ENCODE measurements at regions not wholly inside any gene's neighbourhood (a gene's known extent, or its start where the extent isn't known, plus 50 kb on each side); places are given as distances from the start of the nearest gene placed in this dataset.

GRCh38 chr15:31975830-31976229 is 54.5 kb upstream of the CHRNA7 start:
- POLR2A ChIA-PET = interaction anchor here (1.3 kb wide), 1 partner anchor 54 kb away, joined by 3 read pairs; the partner anchor contains the start of gene CHRNA7

DNA sequence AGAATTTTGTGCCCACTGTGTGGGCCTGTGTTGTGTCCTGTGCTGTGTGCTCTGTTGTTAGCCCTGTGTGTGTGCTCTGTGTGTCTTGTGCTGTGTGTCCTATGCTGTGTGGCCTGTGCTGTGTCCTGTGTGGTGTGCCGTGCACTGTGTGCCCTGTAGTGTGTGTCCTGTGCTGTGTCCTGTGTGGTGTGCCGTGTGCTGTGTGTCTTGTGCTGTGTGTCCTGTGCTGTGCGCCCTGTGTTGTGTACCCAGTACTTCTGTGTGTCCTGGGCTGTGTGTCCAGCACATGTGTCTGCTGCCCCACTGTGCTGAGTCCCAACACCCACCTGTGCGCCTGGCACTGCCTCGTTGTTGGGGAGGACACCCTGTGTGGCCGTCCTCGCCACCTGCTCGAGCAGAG is 53.2 kb upstream of the CHRNA7 start:
- no peaks in the 10 kb centered on the region for H3K4me1 ChIP-seq (ENCODE audit: control insufficient read depth, insufficient read depth, low read length)
- TF ChIP-seq ZNF785 (tag by site-specific recombination; IDR thresholded peaks at IDR 0.05) (0 out of 2 replicates have a peak, but pooled peaks have one; percentile 21), ZNF138 (tag by site-specific recombination; IDR thresholded peaks at IDR 0.05; ENCODE audit: borderline replicate concordance) (no peak), ZNF623 (tag by site-specific recombination; IDR thresholded peaks at IDR 0.05) (no peak), ZNF768 (tag by site-specific recombination; IDR thresholded peaks at IDR 0.05) (peak; percentile 92; the same call in 1 of the 2 replicates), SP3 (tag by site-specific recombination; IDR thresholded peaks at IDR 0.05) (no peak)
- ChIA-PET POLR2A (no interaction called here), CTCF (interaction anchor here (0.6 to 2.7 kb wide), 20 partner anchors 8 to 799 kb away, joined by 3 to 17 read pairs (median 6); no protein-coding TSS in a partner anchor)
- no peaks in the 10 kb centered on the region for H3K36me3 ChIP-seq (ENCODE audit: control insufficient read depth in 2 of 2, insufficient read depth in 1 of 2, low read length in 2 of 2)
- H3K9me3 ChIP-seq (ENCODE audit: control insufficient read depth, insufficient read depth, low read depth, low read length) = no peaks in the 10 kb centered on the region
- H3K4me3 ChIP-seq (ENCODE audit: low read depth, low read length) = no peak overlapping the region
- H3K27ac ChIP-seq (ENCODE audit: extremely low read depth, low read depth, low read length) = no peak overlapping the region

More at GRCh38 chr15:31975830-31976229, 54.5 kb upstream of the CHRNA7 start:
- H3K9me3 ChIP-seq (ENCODE audit: control insufficient read depth, insufficient read depth, low read depth, low read length) = no peaks in the 10 kb centered on the region
- no peak for TF ChIP-seq ZNF423 (tag by site-specific recombination; IDR thresholded peaks at IDR 0.05)
- TF ChIP-seq, protein P1, sequence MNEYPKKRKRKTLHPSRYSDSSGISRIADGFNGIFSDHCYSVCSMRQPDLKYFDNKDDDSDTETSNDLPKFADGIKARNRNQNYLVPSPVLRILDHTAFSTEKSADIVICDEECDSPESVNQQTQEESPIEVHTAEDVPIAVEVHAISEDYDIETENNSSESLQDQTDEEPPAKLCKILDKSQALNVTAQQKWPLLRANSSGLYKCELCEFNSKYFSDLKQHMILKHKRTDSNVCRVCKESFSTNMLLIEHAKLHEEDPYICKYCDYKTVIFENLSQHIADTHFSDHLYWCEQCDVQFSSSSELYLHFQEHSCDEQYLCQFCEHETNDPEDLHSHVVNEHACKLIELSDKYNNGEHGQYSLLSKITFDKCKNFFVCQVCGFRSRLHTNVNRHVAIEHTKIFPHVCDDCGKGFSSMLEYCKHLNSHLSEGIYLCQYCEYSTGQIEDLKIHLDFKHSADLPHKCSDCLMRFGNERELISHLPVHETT (tag by site-specific recombination; IDR thresholded peaks at IDR 0.05) = no peak
- TF ChIP-seq ZNF280D (tag by site-specific recombination; IDR thresholded peaks at IDR 0.05) = no peak
- TF ChIP-seq ZNF10 (tag by site-specific recombination; IDR thresholded peaks at IDR 0.05) = no peak
- no peak for TF ChIP-seq ZNF510 (tag by site-specific recombination; IDR thresholded peaks at IDR 0.05; ENCODE audit: insufficient replicate concordance)
- no peak for TF ChIP-seq ZNF670 (tag by site-specific recombination; IDR thresholded peaks at IDR 0.05; ENCODE audit: low read depth)
- TF ChIP-seq ZNF785 (tag by site-specific recombination; IDR thresholded peaks at IDR 0.05) = no peak
- TF ChIP-seq MYNN (tag by site-specific recombination; IDR thresholded peaks at IDR 0.05; ENCODE audit: borderline replicate concordance) = no peak
- H3K4me3 ChIP-seq (ENCODE audit: low read depth, low read length) = no peak overlapping the region
- no peaks in the 10 kb centered on the region for H3K4me1 ChIP-seq (ENCODE audit: control insufficient read depth, insufficient read depth, low read length)
- CTCF ChIA-PET = interaction anchor here (0.6 to 2.1 kb wide), 8 partner anchors 9 to 986 kb away, joined by 3 to 10 read pairs (median 4); no protein-coding TSS in a partner anchor
- no peaks in the 10 kb centered on the region for H3K36me3 ChIP-seq (ENCODE audit: control insufficient read depth in 2 of 2, insufficient read depth in 1 of 2, low read length in 2 of 2)
- H3K27ac ChIP-seq (ENCODE audit: extremely low read depth, low read depth, low read length) = no peak overlapping the region

- CTCF ChIA-PET = interaction anchor here (0.5 to 2.7 kb wide), 31 partner anchors 9 to 1065 kb away, joined by 3 to 17 read pairs (median 4); no protein-coding TSS in a partner anchor
- H3K36me3 ChIP-seq (ENCODE audit: control insufficient read depth in 2 of 2, insufficient read depth in 1 of 2, low read length in 2 of 2) = no peaks in the 10 kb centered on the region
- POLR2A ChIA-PET = interaction anchor here (0.6 kb wide), 1 partner anchor 312 kb away, joined by 3 read pairs; no protein-coding TSS in a partner anchor
- no peaks in the 10 kb centered on the region for H3K4me1 ChIP-seq (ENCODE audit: control insufficient read depth, insufficient read depth, low read length)
- H3K4me3 ChIP-seq (ENCODE audit: low read depth, low read length) = no peak overlapping the region
- no peak overlapping the region for H3K27ac ChIP-seq (ENCODE audit: extremely low read depth, low read depth, low read length)
- H3K9me3 ChIP-seq (ENCODE audit: control insufficient read depth, insufficient read depth, low read depth, low read length) = no peaks in the 10 kb centered on the region
- TF ChIP-seq ZBTB48 (tag by site-specific recombination; IDR thresholded peaks at IDR 0.05) (peak; percentile 69; the same call in 1 of the 2 replicates), BCL6B (tag by site-specific recombination; IDR thresholded peaks at IDR 0.05) (no peak), ZNF654 (tag by site-specific recombination; IDR thresholded peaks at IDR 0.05; ENCODE audit: low read depth) (peak; percentile 48), ZNF335 (tag by site-specific recombination; conservative IDR thresholded peaks at IDR 0.05) (peak; percentile 49), ZNF404 (tag by site-specific recombination; IDR thresholded peaks at IDR 0.05) (no peak), KLF1 (tag by site-specific recombination; IDR thresholded peaks at IDR 0.05) (no peak), ZBTB17 (tag by site-specific recombination; IDR thresholded peaks at IDR 0.05) (0 out of 2 replicates have a peak, but pooled peaks have one; percentile 19)
- TF ChIP-seq, protein P2, sequence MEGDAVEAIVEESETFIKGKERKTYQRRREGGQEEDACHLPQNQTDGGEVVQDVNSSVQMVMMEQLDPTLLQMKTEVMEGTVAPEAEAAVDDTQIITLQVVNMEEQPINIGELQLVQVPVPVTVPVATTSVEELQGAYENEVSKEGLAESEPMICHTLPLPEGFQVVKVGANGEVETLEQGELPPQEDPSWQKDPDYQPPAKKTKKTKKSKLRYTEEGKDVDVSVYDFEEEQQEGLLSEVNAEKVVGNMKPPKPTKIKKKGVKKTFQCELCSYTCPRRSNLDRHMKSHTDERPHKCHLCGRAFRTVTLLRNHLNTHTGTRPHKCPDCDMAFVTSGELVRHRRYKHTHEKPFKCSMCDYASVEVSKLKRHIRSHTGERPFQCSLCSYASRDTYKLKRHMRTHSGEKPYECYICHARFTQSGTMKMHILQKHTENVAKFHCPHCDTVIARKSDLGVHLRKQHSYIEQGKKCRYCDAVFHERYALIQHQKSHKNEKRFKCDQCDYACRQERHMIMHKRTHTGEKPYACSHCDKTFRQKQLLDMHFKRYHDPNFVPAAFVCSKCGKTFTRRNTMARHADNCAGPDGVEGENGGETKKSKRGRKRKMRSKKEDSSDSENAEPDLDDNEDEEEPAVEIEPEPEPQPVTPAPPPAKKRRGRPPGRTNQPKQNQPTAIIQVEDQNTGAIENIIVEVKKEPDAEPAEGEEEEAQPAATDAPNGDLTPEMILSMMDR (tag by site-specific recombination; IDR thresholded peaks at IDR 0.05) = peak; percentile 76
- TF ChIP-seq, protein P3, sequence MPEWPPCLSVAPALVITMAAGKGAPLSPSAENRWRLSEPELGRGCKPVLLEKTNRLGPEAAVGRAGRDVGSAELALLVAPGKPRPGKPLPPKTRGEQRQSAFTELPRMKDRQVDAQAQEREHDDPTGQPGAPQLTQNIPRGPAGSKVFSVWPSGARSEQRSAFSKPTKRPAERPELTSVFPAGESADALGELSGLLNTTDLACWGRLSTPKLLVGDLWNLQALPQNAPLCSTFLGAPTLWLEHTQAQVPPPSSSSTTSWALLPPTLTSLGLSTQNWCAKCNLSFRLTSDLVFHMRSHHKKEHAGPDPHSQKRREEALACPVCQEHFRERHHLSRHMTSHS (tag by site-specific recombination; IDR thresholded peaks at IDR 0.05) = no peak
Observed at GRCh38 chr15:31977812-31978661, 52.3 kb upstream of the CHRNA7 start.

All from HEK293 (cell line).